ENCODE measurements at regions not wholly inside any gene's neighbourhood (a gene's known extent, or its start where the extent isn't known, plus 50 kb on each side); places are given as distances from the start of the nearest gene placed in this dataset.
"Not testable (repeated sequence)": the region's sequence is repeated elsewhere in the genome, so short reads cannot be mapped to it uniquely, and the experiment has no call there.

- no peak for FAIRE-seq
- DNase-seq (ENCODE audit: insufficient read length, low spot score) = no peak
These were observed 230.9 kb upstream of the ZSWIM2 start for GRCh38 chr2:187079901-187080300.

DNA sequence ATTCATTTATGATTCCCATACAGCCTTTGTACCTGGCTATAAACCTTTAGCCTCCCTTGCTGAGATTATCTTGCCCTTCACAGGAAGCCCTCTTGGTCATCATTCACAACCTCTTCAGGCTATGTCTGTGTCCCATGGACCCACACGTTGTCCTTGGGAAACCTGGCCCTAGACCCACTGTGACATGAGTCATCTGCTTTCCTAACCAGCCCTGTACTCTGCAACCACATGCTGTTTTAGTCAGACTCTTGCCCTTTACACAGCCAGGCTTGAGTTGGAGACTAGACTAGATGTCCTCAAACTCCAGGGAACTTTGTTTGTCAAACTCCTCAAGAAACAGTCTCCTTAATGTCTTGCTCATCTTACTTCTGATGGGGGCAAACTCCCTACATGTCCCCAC lies 229.3 kb upstream of the ZSWIM2 start:
- DNase-seq (ENCODE audit: insufficient read length, low spot score) (no peak), FAIRE-seq (no peak)

GRCh38 chr2:187075671-187076070 lies 226.7 kb upstream of the ZSWIM2 start:
- FAIRE-seq (no peak), DNase-seq (ENCODE audit: insufficient read length, low spot score) (no peak)

GRCh38 chr2:187075199-187075635 lies 226.2 kb upstream of the ZSWIM2 start:
- FAIRE-seq (no peak), DNase-seq (ENCODE audit: insufficient read length, low spot score) (no peak)

GRCh38 chr2:187058198-187058597 lies 209.2 kb upstream of the ZSWIM2 start:
- DNase-seq (ENCODE audit: insufficient read length, low spot score) (no peak), FAIRE-seq (no peak)

DNA sequence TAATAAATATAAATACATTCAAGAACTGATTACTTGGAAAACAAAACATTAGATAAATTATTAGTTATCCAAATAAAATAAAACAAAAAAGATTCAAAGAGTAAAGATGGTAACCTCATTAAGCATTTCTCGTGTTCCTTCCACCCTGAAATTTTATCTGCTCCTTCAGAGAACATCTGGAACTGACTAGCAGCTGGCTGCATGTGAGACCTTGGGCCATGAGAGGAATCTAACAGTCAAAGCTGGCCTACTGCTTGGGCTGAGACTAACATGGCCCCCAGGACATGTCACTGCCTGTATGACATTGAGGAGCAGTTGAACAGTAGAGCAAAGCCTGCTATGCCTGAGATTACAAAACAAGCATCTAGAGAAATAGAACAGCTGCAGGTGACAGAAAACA lies 208.5 kb upstream of the ZSWIM2 start:
- FAIRE-seq (no peak), DNase-seq (ENCODE audit: insufficient read length, low spot score) (no peak)

- DNase-seq (ENCODE audit: insufficient read length, low spot score) (no peak), FAIRE-seq (no peak)
These were observed 207.7 kb upstream of the ZSWIM2 start for GRCh38 chr2:187056416-187057334.

- no peak for FAIRE-seq
- no peak for DNase-seq (ENCODE audit: insufficient read length, low spot score)
These were observed 206.5 kb upstream of the ZSWIM2 start for GRCh38 chr2:187055463-187055862.

GRCh38 chr2:187054501-187055319 lies 205.7 kb upstream of the ZSWIM2 start:
- DNase-seq (ENCODE audit: insufficient read length, low spot score) = no peak
- no peak for FAIRE-seq

- no peak for FAIRE-seq
These were observed 202.4 kb upstream of the ZSWIM2 start for GRCh38 chr2:187051350-187051749.

GRCh38 chr2:187050409-187050998 lies 201.5 kb upstream of the ZSWIM2 start:
- no peak for DNase-seq (ENCODE audit: insufficient read length, low spot score)
- FAIRE-seq = no peak

More at GRCh38 chr2:187051350-187051749, 202.4 kb upstream of the ZSWIM2 start:
- DNase-seq (ENCODE audit: insufficient read length, low spot score) = no peak

DNA sequence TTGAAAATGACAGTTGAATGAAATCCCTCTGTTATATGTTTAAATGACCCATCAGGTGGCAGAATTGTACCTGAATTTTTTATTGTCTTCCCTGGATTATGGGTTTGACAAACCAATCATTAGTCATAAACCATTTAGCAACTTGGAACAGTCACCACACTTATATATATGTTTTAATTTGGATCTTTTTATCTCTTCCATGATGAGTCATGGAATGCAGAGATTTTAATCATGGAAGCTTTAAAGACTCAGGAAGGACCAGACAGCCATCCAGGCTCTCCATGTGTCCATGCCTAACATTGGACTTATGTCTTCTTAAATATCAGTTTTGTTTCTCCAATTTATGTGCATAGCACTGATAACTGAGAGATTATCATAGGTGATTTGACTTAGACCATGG lies 188.3 kb upstream of the ZSWIM2 start:
- FAIRE-seq (no peak), DNase-seq (ENCODE audit: insufficient read length, low spot score) (no peak)

DNA sequence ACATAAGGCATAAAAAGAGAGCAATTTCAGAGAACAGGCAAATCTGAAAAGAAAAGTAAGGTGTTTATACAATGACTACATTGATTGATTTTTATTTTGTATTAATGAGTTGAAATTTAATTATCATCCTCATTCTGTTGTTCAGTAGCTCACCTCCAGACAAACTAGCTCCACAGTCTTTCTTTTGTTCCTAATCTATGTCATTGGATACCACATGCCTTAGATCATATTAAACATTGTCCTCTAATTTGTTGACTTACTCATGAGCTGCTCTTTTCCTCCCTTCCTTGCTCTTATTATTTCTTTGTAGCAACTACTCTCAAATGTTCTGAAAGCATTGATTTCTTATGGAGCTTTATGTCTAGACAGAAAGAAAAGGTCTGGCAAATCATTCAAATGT lies 185.5 kb upstream of the ZSWIM2 start:
- FAIRE-seq (no peak), DNase-seq (ENCODE audit: insufficient read length, low spot score) (no peak)

- no peak for DNase-seq (ENCODE audit: insufficient read length, low spot score)
- FAIRE-seq = no peak
These were observed 175.8 kb upstream of the ZSWIM2 start for GRCh38 chr2:187024739-187025138.

DNA sequence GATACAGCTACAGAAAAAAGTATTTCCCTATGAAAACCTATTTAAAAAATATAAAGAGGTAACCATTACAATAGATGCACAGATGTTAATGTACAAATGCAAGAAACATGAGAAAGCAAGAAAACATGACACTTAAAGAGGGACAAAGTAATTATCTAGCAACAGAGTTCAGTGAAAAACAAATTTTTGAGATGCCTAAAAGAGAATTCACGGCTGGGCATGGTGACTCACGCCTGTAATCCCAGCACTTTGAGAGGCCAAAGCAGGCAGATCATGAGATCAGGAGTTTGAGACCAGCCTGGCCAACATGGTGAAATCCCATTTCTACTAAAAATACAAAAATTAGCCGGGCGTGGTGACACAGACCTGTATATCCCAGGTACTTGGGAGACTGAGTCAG lies 175.0 kb upstream of the ZSWIM2 start:
- not testable (repeated sequence) for FAIRE-seq; DNase-seq (ENCODE audit: insufficient read length, low spot score)

DNA sequence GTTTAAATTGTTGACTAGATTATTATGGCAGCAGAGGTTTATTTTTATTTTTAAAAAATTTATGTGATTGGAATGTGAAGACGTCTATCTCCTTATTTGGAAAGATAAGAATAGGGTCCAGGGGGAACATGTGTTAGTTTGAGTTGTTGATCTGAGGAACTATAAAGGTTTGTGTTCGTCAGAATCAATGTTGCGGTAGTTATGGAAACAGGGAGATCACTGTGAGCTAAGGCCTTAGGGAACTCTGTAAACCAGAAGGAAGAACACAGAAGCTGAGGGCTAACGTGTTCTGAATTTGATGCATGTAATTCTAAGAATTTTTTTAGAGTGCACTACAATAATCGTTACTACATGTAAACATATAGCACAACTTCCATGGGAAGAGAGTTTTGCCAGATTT lies 168.5 kb upstream of the ZSWIM2 start:
- FAIRE-seq (no peak), DNase-seq (ENCODE audit: insufficient read length, low spot score) (no peak)

- FAIRE-seq (no peak), DNase-seq (ENCODE audit: insufficient read length, low spot score) (no peak)
These were observed 164.1 kb upstream of the ZSWIM2 start for GRCh38 chr2:187013058-187013457.

- DNase-seq (ENCODE audit: insufficient read length, low spot score) = no peak
- no peak for FAIRE-seq
These were observed 162.3 kb upstream of the ZSWIM2 start for GRCh38 chr2:187011206-187011832.

GRCh38 chr2:187009483-187010239 lies 160.7 kb upstream of the ZSWIM2 start:
- DNase-seq (ENCODE audit: insufficient read length, low spot score) (no peak), FAIRE-seq (no peak)

DNA sequence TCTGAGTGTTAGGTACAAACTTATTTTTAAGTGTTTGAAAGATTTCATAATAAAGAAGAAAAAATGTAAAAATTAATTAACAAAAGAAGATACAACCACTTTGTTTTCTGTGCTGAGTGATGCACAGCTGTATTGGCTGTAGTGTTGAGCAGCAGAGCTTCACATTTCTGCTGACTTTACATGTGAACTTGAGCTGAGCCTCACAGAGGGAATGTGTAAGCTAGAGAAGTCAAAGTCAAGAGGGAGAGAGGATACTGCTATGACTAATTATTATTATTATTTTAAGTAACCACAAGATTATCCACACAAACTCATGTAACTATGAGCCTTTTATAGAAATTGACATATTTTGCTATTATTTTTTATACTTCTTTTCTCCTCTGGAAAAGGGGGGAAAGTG lies 159.1 kb upstream of the ZSWIM2 start:
- FAIRE-seq = no peak
- DNase-seq (ENCODE audit: insufficient read length, low spot score) = no peak

Measured in HTR-8/SVneo (cell line).